GM12873 (cell line): ENCODE measurements at regions not wholly inside any gene's neighbourhood (a gene's known extent, or its start where the extent isn't known, plus 50 kb on each side); places are given as distances from the start of the nearest gene placed in this dataset.

Experiments used
- TF ChIP-seq, protein P1 (sequence below): IDR thresholded peaks from 2 replicates; pipeline ENCODE4 v1.5.1; 2012; ENCODE audit warnings: low read depth, mild to moderate bottlenecking, moderate library complexity, low read length, control low read depth; ENCODE audit not compliant: insufficient read depth; ENCODE audit errors: missing control alignments

- TF ChIP-seq, protein P1, sequence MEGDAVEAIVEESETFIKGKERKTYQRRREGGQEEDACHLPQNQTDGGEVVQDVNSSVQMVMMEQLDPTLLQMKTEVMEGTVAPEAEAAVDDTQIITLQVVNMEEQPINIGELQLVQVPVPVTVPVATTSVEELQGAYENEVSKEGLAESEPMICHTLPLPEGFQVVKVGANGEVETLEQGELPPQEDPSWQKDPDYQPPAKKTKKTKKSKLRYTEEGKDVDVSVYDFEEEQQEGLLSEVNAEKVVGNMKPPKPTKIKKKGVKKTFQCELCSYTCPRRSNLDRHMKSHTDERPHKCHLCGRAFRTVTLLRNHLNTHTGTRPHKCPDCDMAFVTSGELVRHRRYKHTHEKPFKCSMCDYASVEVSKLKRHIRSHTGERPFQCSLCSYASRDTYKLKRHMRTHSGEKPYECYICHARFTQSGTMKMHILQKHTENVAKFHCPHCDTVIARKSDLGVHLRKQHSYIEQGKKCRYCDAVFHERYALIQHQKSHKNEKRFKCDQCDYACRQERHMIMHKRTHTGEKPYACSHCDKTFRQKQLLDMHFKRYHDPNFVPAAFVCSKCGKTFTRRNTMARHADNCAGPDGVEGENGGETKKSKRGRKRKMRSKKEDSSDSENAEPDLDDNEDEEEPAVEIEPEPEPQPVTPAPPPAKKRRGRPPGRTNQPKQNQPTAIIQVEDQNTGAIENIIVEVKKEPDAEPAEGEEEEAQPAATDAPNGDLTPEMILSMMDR = no peak
Measured at GRCh38 chr5:166370928-166371690, 1920.3 kb upstream of the WWC1 start.

- TF ChIP-seq, protein P1 = no peak
Measured at GRCh38 chr5:166373817-166374216, 1917.6 kb upstream of the WWC1 start.

DNA sequence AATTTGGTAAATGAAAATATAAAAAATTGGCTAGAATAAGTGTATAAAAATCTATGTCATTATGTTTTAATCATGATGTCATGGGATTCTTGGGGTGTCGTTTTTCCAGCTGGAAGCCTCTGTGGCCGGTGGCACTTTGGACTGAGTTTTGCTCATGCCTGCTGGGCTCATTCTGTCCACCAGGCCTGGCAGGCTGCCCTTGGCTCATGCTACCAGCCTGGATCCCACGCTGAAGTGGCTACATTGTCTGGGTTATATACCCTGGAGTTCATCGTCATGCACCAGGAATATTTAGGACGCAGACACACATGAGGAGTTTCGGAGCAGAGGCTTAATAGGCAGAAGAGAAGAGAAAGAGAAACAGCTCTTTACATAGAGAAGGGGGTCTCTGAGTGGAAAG is 1913.7 kb upstream of the WWC1 start:
- TF ChIP-seq, protein P1 = no peak

DNA sequence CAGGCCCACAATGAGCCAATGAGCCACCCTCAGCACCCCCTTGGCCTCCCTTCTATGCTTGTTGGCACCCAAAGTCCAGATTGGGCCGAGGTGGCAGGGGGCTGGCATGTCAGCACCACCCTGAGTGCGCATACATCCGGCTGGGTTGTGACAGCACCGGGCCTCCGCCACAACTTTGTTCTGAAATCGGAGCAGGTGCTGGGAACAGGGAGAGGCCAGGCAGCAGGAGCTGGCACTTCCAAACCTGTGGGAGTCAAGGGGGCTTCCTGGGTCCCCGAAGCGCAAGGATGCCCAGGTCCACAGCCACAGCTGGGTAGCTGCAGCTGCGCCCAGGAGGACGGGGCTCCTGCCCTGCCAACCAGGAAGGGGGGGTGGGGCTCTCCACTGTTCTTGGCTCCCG is 1911.9 kb upstream of the WWC1 start:
- TF ChIP-seq, protein P1 = no peak

DNA sequence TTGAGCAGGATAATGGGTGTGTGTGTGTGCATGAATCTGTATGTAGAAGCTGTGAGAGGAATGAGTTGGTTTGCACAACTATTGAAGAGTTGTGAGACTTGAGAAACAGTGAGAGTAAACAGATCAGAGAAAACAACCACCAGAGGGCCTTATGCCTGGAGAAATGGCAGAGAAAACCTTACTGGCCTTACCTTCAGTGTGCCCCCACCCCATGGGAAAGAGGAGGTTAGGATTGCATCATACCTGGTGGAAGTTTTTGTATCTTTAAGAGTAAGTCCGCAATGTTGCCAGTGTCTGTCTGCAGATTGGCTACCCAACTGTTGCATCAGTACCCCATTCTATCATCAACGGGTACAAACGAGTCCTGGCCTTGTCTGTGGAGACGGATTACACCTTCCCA is 1909.4 kb upstream of the WWC1 start:
- TF ChIP-seq, protein P1 = no peak

- TF ChIP-seq, protein P1 = no peak
Measured at GRCh38 chr5:166398131-166398530, 1893.3 kb upstream of the WWC1 start.

DNA sequence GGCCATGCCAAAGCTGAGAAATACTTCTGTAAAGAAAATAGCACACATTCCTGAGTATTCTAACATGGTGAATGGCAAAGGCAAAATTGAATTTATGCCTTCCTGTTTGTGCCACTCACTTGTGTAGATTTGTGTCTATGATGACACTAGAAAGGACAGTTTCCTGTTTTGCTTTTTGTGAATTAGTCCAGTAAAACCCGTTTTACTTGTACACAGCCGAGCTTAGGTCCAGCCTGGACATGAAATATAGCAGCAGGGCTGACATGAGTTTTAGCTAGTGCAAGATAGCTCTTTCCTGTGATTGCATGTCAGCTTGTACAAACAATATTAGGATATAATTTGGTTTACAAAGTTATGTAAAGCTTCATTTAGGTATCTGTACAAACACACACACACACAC is 1891.7 kb upstream of the WWC1 start:
- TF ChIP-seq, protein P1 = no peak
